Calu3 (cell line): ENCODE measurements at regions not wholly inside any gene's neighbourhood (a gene's known extent, or its start where the extent isn't known, plus 50 kb on each side); places are given as distances from the start of the nearest gene placed in this dataset.

ENCODE experiments used
- BruUV-seq: library from RNA; stranded (reverse); fragments of 400-500 nt; replicated peaks from 2 replicates; lab custom pipeline; 2021; lab: Mats Ljungman, UMichigan
- CTCF ChIA-PET: fragments of 300-600 bp; sonication (Branson Sonifier 250); formaldehyde crosslinking; loops from one replicate; lab custom pipeline; 2022; ENCODE audit warnings: antibody characterized with exemption; lab: Charles Lee
- DNase-seq: peaks from one replicate; pipeline ENCODE4 v3.0.0; 2022
- H3K27ac Mint-ChIP-seq: one replicate; pipeline ENCODE4 v1.8.0; 2022; ENCODE audit warnings: mixed read lengths; ENCODE audit not compliant: unreplicated experiment
- H3K27me3 Mint-ChIP-seq: one replicate; pipeline ENCODE4 v1.8.0; 2022; ENCODE audit warnings: mixed read lengths; ENCODE audit not compliant: unreplicated experiment
- H3K36me3 Mint-ChIP-seq: one replicate; pipeline ENCODE4 v1.8.0; 2022; ENCODE audit warnings: mild to moderate bottlenecking, moderate library complexity, mixed read lengths; ENCODE audit not compliant: insufficient read depth, unreplicated experiment
- H3K4me1 Mint-ChIP-seq: one replicate; pipeline ENCODE4 v1.8.0; 2022; ENCODE audit warnings: mild to moderate bottlenecking, low read depth, mixed read lengths; ENCODE audit not compliant: unreplicated experiment
- H3K4me3 Mint-ChIP-seq: one replicate; pipeline ENCODE4 v1.8.0; 2022; ENCODE audit warnings: mild to moderate bottlenecking, low read depth, moderate library complexity, mixed read lengths; ENCODE audit not compliant: unreplicated experiment
- H3K9me3 Mint-ChIP-seq: one replicate; pipeline ENCODE4 v1.8.0; 2022; ENCODE audit warnings: low read depth, mixed read lengths; ENCODE audit not compliant: unreplicated experiment
- CTCF ChIP-seq: fragments of 200-600 bp; IDR thresholded peaks from one replicate; pipeline ENCODE4 v1.8.0; 2022; ENCODE audit warnings: antibody characterized with exemption; ENCODE audit not compliant: unreplicated experiment
- intact Hi-C: fragments of 100-400 bp; cut with micrococcal nuclease; formaldehyde crosslinking; loops from one replicate; pipeline ENCODE4 v1.10.0; 2022; ENCODE audit not compliant: unreplicated experiment

GRCh38 chr1:228929476-228930027, 194.3 kb downstream of the RHOU start:
- Mint-ChIP-seq H3K36me3 (no peaks in the 10 kb centered on the region), H3K27ac (no peak overlapping the region), H3K4me3 (no peak overlapping the region), H3K27me3 (peaks cover 8% of the 10 kb centered on the region), H3K9me3 (peaks cover 10% of the 10 kb centered on the region), H3K4me1 (peaks cover 33% of the 10 kb centered on the region)
- no TSS peak for BruUV-seq
- no peak for DNase-seq
- intact Hi-C loops: loop anchor here (10.0 kb wide), 1 partner anchor 225 kb away; no protein-coding TSS in a partner anchor
- TF ChIP-seq CTCF: no peak
- CTCF ChIA-PET: no interaction called here

GRCh38 chr1:228930479-228930957, 195.2 kb downstream of the RHOU start:
- BruUV-seq: no TSS peak
- DNase-seq: peak; percentile 33
- no peak overlapping the region for H3K4me3 Mint-ChIP-seq
- no peaks in the 10 kb centered on the region for H3K36me3 Mint-ChIP-seq
- H3K27ac Mint-ChIP-seq: no peak overlapping the region
- intact Hi-C loops: loop anchor here (10.0 kb wide), 1 partner anchor 224 kb away; no protein-coding TSS in a partner anchor
- peaks cover 35% of the 10 kb centered on the region for H3K4me1 Mint-ChIP-seq
- peaks cover 8% of the 10 kb centered on the region for H3K27me3 Mint-ChIP-seq
- no peak for TF ChIP-seq CTCF
- peaks cover 9% of the 10 kb centered on the region for H3K9me3 Mint-ChIP-seq
- CTCF ChIA-PET: interaction anchor here (0.6 to 0.8 kb wide), 2 partner anchors 19 to 231 kb away, joined by 3 to 7 read pairs; no protein-coding TSS in a partner anchor

- peaks cover 45% of the 10 kb centered on the region for H3K4me1 Mint-ChIP-seq
- H3K27ac Mint-ChIP-seq: no peak overlapping the region
- DNase-seq: no peak
- intact Hi-C loops: loop anchor here (10.0 kb wide), 1 partner anchor 221 kb away; no protein-coding TSS in a partner anchor
- no TSS peak for BruUV-seq
- no peak overlapping the region for H3K4me3 Mint-ChIP-seq
- TF ChIP-seq CTCF: no peak
- H3K27me3 Mint-ChIP-seq: peaks cover 8% of the 10 kb centered on the region
- no peaks in the 10 kb centered on the region for H3K36me3 Mint-ChIP-seq
- no peaks in the 10 kb centered on the region for H3K9me3 Mint-ChIP-seq
- CTCF ChIA-PET: interaction anchor here (1.0 kb wide), 1 partner anchor 124 kb away, joined by 4 read pairs; no protein-coding TSS in a partner anchor
These were observed 198.5 kb downstream of the RHOU start for GRCh38 chr1:228933753-228934152.

GRCh38 chr1:228935198-228935663, 200.0 kb downstream of the RHOU start:
- TF ChIP-seq CTCF: no peak
- H3K36me3 Mint-ChIP-seq: no peaks in the 10 kb centered on the region
- no peak overlapping the region for H3K4me3 Mint-ChIP-seq
- peaks cover 8% of the 10 kb centered on the region for H3K27me3 Mint-ChIP-seq
- no TSS peak for BruUV-seq
- intact Hi-C loops: loop anchor here (5.0 to 10.0 kb wide), 2 partner anchors 83 to 220 kb away; no protein-coding TSS in a partner anchor
- no peak for DNase-seq
- peaks cover 38% of the 10 kb centered on the region for H3K4me1 Mint-ChIP-seq
- no peak overlapping the region for H3K27ac Mint-ChIP-seq
- CTCF ChIA-PET: no interaction called here
- no peaks in the 10 kb centered on the region for H3K9me3 Mint-ChIP-seq
